Esophagus muscularis mucosa (tissue), 3 donors: ENCODE measurements at regions not wholly inside any gene's neighbourhood (a gene's known extent, or its start where the extent isn't known, plus 50 kb on each side); places are given as distances from the start of the nearest gene placed in this dataset.

Experiments
- POLR2A ChIP-seq: fragments of 450-650 bp; IDR thresholded peaks from one replicate; pipeline ENCODE4 v1.6.1; 2017; ENCODE audit warnings: antibody characterized with exemption, moderate library complexity, mild to moderate bottlenecking, low read depth
- TF ChIP-seq, protein P1 (sequence below), 3 experiments: fragments of 200-600 bp in 2 of 3; fragments of 450-650 bp in 1 of 3; sonication (generic) in 2 of 3; IDR thresholded peaks; one replicate each; pipeline ENCODE4 v1.5.1; 2017 to 2019; ENCODE audit warnings: antibody characterized with exemption in 3 of 3, mild to moderate bottlenecking in 2 of 3, moderate library complexity in 1 of 3

DNA sequence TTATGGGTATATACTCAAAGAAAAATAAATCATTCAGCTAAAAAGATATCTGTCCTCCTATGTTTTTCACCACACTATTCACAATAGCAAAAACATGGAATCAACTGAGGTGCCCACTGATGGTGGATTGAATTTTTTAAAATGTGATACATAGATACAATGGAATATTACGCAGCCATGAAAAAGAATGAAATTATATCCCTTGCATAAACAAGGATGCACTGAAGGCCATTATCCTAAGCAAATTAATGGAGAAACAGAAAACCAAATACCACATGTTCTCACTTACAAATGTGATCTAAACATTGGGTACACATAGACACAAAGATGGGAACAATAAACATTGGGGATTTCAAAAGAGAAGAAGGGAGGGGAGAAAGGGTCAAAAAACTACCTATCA, 964.2 kb upstream of the IGFBP7 start:
- TF ChIP-seq, protein P1, sequence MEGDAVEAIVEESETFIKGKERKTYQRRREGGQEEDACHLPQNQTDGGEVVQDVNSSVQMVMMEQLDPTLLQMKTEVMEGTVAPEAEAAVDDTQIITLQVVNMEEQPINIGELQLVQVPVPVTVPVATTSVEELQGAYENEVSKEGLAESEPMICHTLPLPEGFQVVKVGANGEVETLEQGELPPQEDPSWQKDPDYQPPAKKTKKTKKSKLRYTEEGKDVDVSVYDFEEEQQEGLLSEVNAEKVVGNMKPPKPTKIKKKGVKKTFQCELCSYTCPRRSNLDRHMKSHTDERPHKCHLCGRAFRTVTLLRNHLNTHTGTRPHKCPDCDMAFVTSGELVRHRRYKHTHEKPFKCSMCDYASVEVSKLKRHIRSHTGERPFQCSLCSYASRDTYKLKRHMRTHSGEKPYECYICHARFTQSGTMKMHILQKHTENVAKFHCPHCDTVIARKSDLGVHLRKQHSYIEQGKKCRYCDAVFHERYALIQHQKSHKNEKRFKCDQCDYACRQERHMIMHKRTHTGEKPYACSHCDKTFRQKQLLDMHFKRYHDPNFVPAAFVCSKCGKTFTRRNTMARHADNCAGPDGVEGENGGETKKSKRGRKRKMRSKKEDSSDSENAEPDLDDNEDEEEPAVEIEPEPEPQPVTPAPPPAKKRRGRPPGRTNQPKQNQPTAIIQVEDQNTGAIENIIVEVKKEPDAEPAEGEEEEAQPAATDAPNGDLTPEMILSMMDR (IDR thresholded peaks at IDR 0.05), result no peak
- no peak for TF ChIP-seq POLR2A
